Right lobe of liver (tissue), 6 donors: ENCODE measurements at regions not wholly inside any gene's neighbourhood (a gene's known extent, or its start where the extent isn't known, plus 50 kb on each side); places are given as distances from the start of the nearest gene placed in this dataset.

Experiments used
- ATAC-seq, 4 donors: fragments of 200-7000 bp; cut with Tn5 transposase; one replicate each; pipeline ENCODE4 v1.9.1; 2020; ENCODE audit warnings: mild to moderate bottlenecking in 4 of 4, moderate library complexity in 4 of 4
- DNase-seq, 3 donors: peaks; one replicate each; pipeline ENCODE4 v3.0.0-alpha.2; 2020
- H3K27ac ChIP-seq, 3 donors: fragments of 200-600 bp; one replicate each; pipeline ENCODE4 v1.8.0; 2022
- H3K27me3 ChIP-seq, 2 donors: fragments of 200-600 bp; one replicate each; pipeline ENCODE4 v1.8.0; 2022
- H3K36me3 ChIP-seq, 4 donors: fragments of 200-600 bp; sonication (generic) in 1 of 4; one replicate each; pipeline versions ENCODE4 v1.5.1 to v1.8.0; 2017 to 2022; ENCODE audit warnings: control low read depth in 1 of 4
- H3K4me1 ChIP-seq, 4 donors: fragments of 200-600 bp; sonication (generic) in 1 of 4; one replicate each; pipeline versions ENCODE4 v1.5.1 to v1.8.0; 2017 to 2022; ENCODE audit warnings: control low read depth in 1 of 4
- H3K4me3 ChIP-seq, 3 donors: fragments of 200-600 bp; one replicate each; pipeline ENCODE4 v1.8.0; 2022
- H3K9me3 ChIP-seq, 4 donors: fragments of 200-600 bp; sonication (generic) in 1 of 4; one replicate each; pipeline versions ENCODE4 v1.5.1 to v1.8.0; 2017 to 2022; ENCODE audit warnings: control low read depth in 1 of 4
- POLR2A ChIP-seq: fragments of 450-650 bp; IDR thresholded peaks from one replicate; pipeline ENCODE4 v1.6.1; 2017; ENCODE audit warnings: antibody characterized with exemption, mild to moderate bottlenecking
- WGBS: methylation state at CpG from one replicate; pipeline ENCODE4 v1.1.6; 2018; ENCODE audit warnings: low coverage, low lambda C conversion rate; ENCODE audit not compliant: insufficient coverage; ENCODE audit errors: missing lambda C conversion rate; 5-methylcytosine and 5-hydroxymethylcytosine counted together
- intact Hi-C, 2 donors: fragments of 100-400 bp; cut with DNase I; formaldehyde crosslinking; loops; one replicate each; pipeline versions ENCODE4 v1.11.2 to v1.14.1; 2022
- TF ChIP-seq, protein P1 (sequence below), 4 donors: fragments of 200-600 bp in 3 of 4; fragments of 450-650 bp in 1 of 4; IDR thresholded peaks; one replicate each; pipeline versions ENCODE4 v1.5.1 to v1.8.0; 2016 to 2022; ENCODE audit warnings: antibody characterized with exemption in 4 of 4, mild to moderate bottlenecking in 2 of 4
- donor health status: DM: no; HTN: yes; CAD: no.
- donor health status: DM: no; HTN: no; CAD: no.
- donor health status: DM: no; HTN: no; CAD: no.
- donor health status: DM: no; HTN: yes; CAD: no.
- donor health status: DM: no; HTN: yes; CAD: no.

DNA sequence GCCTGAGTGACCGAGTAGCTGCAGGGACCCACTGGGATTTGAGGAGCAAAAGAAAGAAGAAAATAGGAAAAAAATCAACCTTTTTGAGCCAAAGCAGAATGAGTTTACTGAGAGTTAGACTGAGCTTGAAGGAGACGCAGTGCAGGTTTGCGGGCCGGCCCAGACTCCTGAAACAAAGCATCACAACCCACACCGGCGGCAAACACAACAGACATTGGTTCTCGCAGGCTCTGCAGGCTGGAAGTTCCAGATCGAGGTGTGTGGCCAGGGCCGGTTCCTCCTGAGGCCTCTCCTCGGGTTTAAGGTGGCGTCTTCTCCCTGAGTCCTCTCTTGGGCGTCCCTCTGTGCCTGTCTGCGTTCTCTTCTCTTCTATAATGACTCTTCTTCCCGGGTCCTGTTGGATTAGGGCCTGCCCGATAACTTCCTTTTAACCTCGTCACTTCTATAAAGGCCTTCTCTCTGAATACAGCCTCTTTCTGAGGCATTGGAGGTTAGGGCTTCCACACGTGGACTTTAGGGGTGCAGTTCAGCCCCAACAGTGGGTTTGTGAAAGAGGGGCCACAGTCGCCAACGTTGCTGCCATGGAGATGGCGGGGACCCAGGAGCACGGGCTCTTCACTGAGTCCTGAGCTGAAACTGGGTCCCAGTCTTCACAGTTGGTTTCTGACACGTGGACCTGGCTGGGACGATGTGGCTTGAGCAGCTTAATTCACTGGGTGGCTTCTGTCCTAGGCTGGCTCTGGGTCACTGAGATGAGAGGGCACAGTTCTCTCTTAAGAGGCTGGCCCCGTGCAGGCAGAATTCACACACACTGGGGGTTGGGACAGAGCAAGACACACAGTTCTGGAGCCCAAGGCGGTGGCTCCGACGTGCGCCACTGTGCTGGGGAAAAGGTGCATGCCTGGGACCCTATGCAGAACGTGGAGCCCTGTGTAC, 1047.7 kb downstream of the BRD1 start:
- H3K4me1 ChIP-seq, result no peaks in the 10 kb centered on the region
- H3K27me3 ChIP-seq, result no peaks in the 10 kb centered on the region
- no peak overlapping the region for H3K4me3 ChIP-seq
- WGBS, result 62% methylated on average over 12 of the region's 29 CpGs
- no peak for DNase-seq
- H3K27ac ChIP-seq, result no peak overlapping the region
- no peak for ATAC-seq
- no peaks in the 10 kb centered on the region for H3K36me3 ChIP-seq
- intact Hi-C loops, result no loop called here
- H3K9me3 ChIP-seq, result no peaks in the 10 kb centered on the region
- TF ChIP-seq, protein P1, sequence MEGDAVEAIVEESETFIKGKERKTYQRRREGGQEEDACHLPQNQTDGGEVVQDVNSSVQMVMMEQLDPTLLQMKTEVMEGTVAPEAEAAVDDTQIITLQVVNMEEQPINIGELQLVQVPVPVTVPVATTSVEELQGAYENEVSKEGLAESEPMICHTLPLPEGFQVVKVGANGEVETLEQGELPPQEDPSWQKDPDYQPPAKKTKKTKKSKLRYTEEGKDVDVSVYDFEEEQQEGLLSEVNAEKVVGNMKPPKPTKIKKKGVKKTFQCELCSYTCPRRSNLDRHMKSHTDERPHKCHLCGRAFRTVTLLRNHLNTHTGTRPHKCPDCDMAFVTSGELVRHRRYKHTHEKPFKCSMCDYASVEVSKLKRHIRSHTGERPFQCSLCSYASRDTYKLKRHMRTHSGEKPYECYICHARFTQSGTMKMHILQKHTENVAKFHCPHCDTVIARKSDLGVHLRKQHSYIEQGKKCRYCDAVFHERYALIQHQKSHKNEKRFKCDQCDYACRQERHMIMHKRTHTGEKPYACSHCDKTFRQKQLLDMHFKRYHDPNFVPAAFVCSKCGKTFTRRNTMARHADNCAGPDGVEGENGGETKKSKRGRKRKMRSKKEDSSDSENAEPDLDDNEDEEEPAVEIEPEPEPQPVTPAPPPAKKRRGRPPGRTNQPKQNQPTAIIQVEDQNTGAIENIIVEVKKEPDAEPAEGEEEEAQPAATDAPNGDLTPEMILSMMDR (IDR thresholded peaks at IDR 0.05), result no peak
- TF ChIP-seq POLR2A, result no peak

DNA sequence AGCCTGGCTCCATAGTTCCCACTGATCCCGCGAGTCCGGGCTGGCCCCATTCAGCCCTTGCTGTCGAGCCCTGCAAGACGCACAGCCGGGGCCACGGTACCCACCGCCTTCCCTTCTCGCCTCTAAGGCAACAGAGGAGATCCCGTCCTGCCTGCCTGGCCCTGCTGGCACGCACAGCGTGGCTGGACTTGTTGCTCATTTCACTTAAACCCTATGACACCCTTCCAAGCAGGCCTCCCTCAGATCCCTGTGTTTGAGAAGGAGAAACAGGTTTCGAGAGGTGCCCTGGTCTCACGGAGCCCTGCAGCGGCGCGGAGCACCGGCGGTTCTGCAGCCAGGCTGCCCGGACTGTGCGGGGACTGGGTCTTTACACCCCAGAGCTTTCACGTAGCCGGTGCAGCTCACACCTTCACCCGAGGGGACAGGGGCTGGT, 1048.4 kb downstream of the BRD1 start:
- 91% methylated on average over 4 of the region's 24 CpGs for WGBS
- Histone ChIP-seq H3K27me3 (no peaks in the 10 kb centered on the region), H3K9me3 (no peaks in the 10 kb centered on the region), H3K4me1 (no peaks in the 10 kb centered on the region), H3K4me3 (no peak overlapping the region), H3K27ac (no peak overlapping the region), H3K36me3 (no peaks in the 10 kb centered on the region)
- no peak for ATAC-seq
- no peak for DNase-seq
- TF ChIP-seq, protein P1 (IDR thresholded peaks at IDR 0.05), result no peak
- TF ChIP-seq POLR2A, result no peak
- intact Hi-C loops, result no loop called here

DNA sequence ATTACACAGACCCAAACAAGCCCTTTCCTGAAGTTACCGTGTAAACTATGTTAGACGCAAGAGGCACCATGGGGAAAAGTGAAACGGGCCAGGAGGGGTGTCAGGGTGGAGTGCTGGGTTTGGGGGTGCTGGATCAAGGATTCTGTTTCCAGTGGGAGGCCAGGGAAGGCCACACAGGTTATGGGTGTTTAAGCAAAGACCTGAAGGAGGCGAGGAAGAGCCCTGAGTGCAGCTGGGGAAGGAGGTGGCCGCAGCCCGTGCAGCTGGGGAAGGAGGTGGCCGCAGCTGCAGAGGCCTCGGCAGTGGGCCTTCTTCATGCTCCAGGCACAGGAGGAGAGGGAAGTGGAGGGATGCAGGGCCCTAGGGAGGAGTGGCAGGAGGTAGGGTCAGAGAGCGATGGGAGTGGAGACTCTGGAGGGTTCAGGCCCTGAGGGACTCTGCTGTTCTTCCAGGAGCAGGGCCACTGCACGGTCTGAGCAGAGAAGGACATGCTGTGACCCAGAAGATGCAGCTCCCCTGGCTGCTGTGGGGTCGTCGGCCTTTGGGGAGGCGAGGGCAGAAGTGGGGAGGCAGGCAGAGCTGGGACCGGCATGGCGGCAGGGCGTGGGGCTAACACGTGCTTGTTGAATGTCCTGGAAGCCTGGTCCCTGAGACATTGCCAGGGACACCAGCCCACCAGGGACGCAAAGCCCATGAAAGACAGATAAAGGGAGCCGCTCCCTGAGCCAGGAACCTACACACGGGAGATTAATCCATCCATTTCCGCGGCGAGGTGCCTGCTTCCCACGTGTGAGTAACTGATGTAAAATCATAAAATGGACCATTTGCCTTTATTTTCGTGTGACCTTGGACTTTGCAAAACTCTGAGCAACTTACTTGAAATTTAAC, 1049.1 kb downstream of the BRD1 start:
- no peaks in the 10 kb centered on the region for H3K9me3 ChIP-seq
- ATAC-seq (peak in 1 of 4 donors; percentile 19), DNase-seq (no peak)
- H3K27me3 ChIP-seq, result no peaks in the 10 kb centered on the region
- H3K36me3 ChIP-seq, result no peaks in the 10 kb centered on the region
- no peaks in the 10 kb centered on the region for H3K4me1 ChIP-seq
- TF ChIP-seq POLR2A, result no peak
- TF ChIP-seq, protein P1 (IDR thresholded peaks at IDR 0.05), result no peak
- H3K27ac ChIP-seq, result no peak overlapping the region
- intact Hi-C loops, result no loop called here
- no peak overlapping the region for H3K4me3 ChIP-seq
- WGBS, result 70% methylated on average over 15 of the region's 25 CpGs

DNA sequence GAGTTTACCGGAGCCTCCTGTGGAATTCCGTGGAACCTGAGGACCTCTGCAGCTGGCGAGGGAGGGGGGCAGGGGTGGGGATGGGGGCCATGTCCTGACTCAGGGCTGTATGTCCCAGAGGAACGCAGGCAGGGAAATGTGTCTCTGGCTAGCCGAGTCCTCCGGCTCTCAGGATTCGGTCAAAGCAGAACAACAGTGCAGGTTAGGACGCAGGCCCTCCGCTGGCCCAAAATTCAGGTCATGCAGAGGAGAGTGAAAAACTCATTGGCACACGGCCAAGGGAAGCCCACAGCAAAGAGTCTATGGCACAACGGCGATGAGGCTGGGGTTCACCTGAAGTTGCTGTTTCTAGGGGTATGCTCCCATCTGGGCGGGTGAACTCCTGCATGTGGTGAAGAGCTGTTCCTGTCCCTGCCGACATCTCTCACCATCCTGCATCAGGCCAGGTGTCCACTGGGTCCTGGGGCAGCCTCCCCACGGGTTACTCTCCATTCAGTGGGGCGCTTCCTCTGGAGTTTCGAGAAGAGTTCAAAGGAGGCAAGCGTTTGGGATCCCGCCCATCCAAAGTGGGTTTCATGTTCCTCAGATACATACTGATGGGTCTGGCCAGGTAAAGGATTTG, 1055.3 kb downstream of the BRD1 start:
- DNase-seq (no peak), ATAC-seq (no peak)
- Histone ChIP-seq H3K27ac (no peak overlapping the region), H3K4me3 (no peak overlapping the region), H3K36me3 (no peaks in the 10 kb centered on the region), H3K4me1 (no peaks in the 10 kb centered on the region), H3K27me3 (no peaks in the 10 kb centered on the region), H3K9me3 (no peaks in the 10 kb centered on the region)
- no peak for TF ChIP-seq POLR2A
- TF ChIP-seq, protein P1 (IDR thresholded peaks at IDR 0.05), result no peak
- 68% methylated on average over 9 of the region's 19 CpGs for WGBS
- intact Hi-C loops, result no loop called here
